SK-N-SH (cell line): ENCODE measurements at regions not wholly inside any gene's neighbourhood (a gene's known extent, or its start where the extent isn't known, plus 50 kb on each side); places are given as distances from the start of the nearest gene placed in this dataset.

Source experiments
- CTCF ChIA-PET: fragments of 300-600, 350-600 bp; formaldehyde crosslinking; extraction: SDS; loops from one replicate; lab custom pipeline; 2021; lab: Yijun Ruan, JAX
- POLR2A ChIA-PET: fragments of 350-600 bp; sonication (Branson Sonifier 250); formaldehyde crosslinking; extraction: SDS; loops from one replicate; lab custom pipeline; 2020; ENCODE audit warnings: antibody characterized with exemption, inconsistent platforms; lab: Yijun Ruan, JAX
- DNase-seq: peaks from one replicate; pipeline ENCODE4 v3.0.0; 2012
- H2AFZ ChIP-seq: fragments of 200-600 bp; sonication (generic); 2 replicates; pipeline ENCODE4 v1.8.1; 2016; ENCODE audit warnings: antibody characterized with exemption, mild to moderate bottlenecking, low read depth
- H3F3A ChIP-seq: fragments of 200-600 bp; sonication (generic); replicated peaks from 2 replicates; pipeline ENCODE3; 2016; ENCODE audit warnings: antibody characterized with exemption, mild to moderate bottlenecking; ENCODE audit not compliant: insufficient read depth
- H3K27ac ChIP-seq, 2 experiments: fragments of 200-500 bp in 1 of 2; fragments of 200-600 bp in 1 of 2; sonication (Bioruptor generic) in 1 of 2; sonication (generic), shearing (Covaris generic) in 1 of 2; 2 replicates each; pipeline versions ENCODE4 v1.5.1 to v1.6.1; 2014 to 2016; ENCODE audit warnings: low read depth in 2 of 2, inconsistent platforms in 1 of 2, low read length in 1 of 2, mild to moderate bottlenecking in 1 of 2, mixed read lengths in 1 of 2
- H3K27me3 ChIP-seq: fragments of 200-600 bp; sonication (generic), shearing (Covaris generic); 2 replicates; pipeline ENCODE4 v1.6.1; 2016; ENCODE audit warnings: mixed run types; ENCODE audit not compliant: insufficient read depth
- H3K36me3 ChIP-seq, 2 experiments: fragments of 200-500 bp in 1 of 2; fragments of 200-600 bp in 1 of 2; sonication (Bioruptor generic) in 1 of 2; sonication (generic) in 1 of 2; replicated peaks in 1 of 2; 2 replicates each; pipeline versions ENCODE3 to v1.5.1; 2014 to 2016; ENCODE audit warnings: low read length in 1 of 2, mild to moderate bottlenecking in 1 of 2; ENCODE audit not compliant: insufficient read depth in 2 of 2, control insufficient read depth in 1 of 2
- H3K4me1 ChIP-seq, 2 experiments: fragments of 200-500 bp in 1 of 2; fragments of 200-600 bp in 1 of 2; sonication (Bioruptor generic) in 1 of 2; sonication (generic), shearing (Covaris generic) in 1 of 2; 2 replicates each; pipeline versions ENCODE4 v1.5.1 to v1.6.1; 2014 to 2016; ENCODE audit warnings: low read depth in 1 of 2, low read length in 1 of 2, mixed run types in 1 of 2; ENCODE audit not compliant: insufficient read depth in 2 of 2, control insufficient read depth in 1 of 2
- H3K4me2 ChIP-seq: fragments of 200-600 bp; sonication (generic), shearing (Covaris generic); 2 replicates; pipeline ENCODE4 v1.6.1; 2017; ENCODE audit warnings: mixed run types
- H3K4me3 ChIP-seq, 2 experiments: fragments of 200-500 bp in 1 of 2; fragments of 200-600 bp in 1 of 2; sonication (Bioruptor generic) in 1 of 2; sonication (generic), shearing (Covaris generic) in 1 of 2; 2 replicates each; pipeline versions ENCODE4 v1.5.1 to v1.8.1; 2014 to 2016; ENCODE audit warnings: low read depth in 2 of 2, inconsistent platforms in 1 of 2, low read length in 1 of 2, mild to moderate bottlenecking in 1 of 2, mixed read lengths in 1 of 2, moderate library complexity in 1 of 2
- H3K79me2 ChIP-seq: fragments of 200-600 bp; sonication (generic); 2 replicates; pipeline ENCODE4 v1.8.1; 2017; ENCODE audit warnings: mild to moderate bottlenecking; ENCODE audit not compliant: insufficient read depth
- H3K9ac ChIP-seq: fragments of 200-600 bp; sonication (generic); 2 replicates; pipeline ENCODE4 v1.6.1; 2017; ENCODE audit warnings: mixed run types
- H3K9me2 ChIP-seq: fragments of 200-600 bp; sonication (generic); 2 replicates; pipeline ENCODE4 v1.6.1; 2017; ENCODE audit warnings: mixed run types
- H3K9me3 ChIP-seq: fragments of 200-600 bp; sonication (generic); 2 replicates; pipeline ENCODE4 v1.6.1; 2017; ENCODE audit warnings: mixed run types, mild to moderate bottlenecking, moderate library complexity
- H4K20me1 ChIP-seq: fragments of 200-600 bp; sonication (generic); 2 replicates; pipeline ENCODE4 v1.6.1; 2017; ENCODE audit warnings: mild to moderate bottlenecking, mixed run types; ENCODE audit not compliant: insufficient read depth
- CHD2 ChIP-seq: fragments of 150-350 bp; IDR thresholded peaks from 2 replicates; pipeline ENCODE4 v1.6.1; 2018; ENCODE audit warnings: low read length; ENCODE audit not compliant: partially characterized antibody
- ELF1 ChIP-seq: IDR thresholded peaks from 2 replicates; pipeline ENCODE4 v1.4.0; 2012
- EP300 ChIP-seq, 2 experiments: IDR thresholded peaks; 2 replicates each; pipeline versions ENCODE4 v1.4.0 to v1.6.1; 2012; ENCODE audit warnings: borderline replicate concordance in 1 of 2, low read depth in 1 of 2, low read length in 1 of 2
- EZH2phosphoT487 ChIP-seq: fragments of 200-600 bp; sonication (generic); IDR thresholded peaks from 2 replicates; pipeline ENCODE4 v1.6.1; 2017; ENCODE audit warnings: low read depth, mixed run types, mild to moderate bottlenecking, antibody characterized with exemption, moderate library complexity, borderline replicate concordance
- FOSL2 ChIP-seq: IDR thresholded peaks from 2 replicates; pipeline ENCODE4 v1.4.0; 2012; ENCODE audit warnings: low read depth, mild to moderate bottlenecking, moderate library complexity, borderline replicate concordance
- FOXJ3 ChIP-seq: sonication (generic); formaldehyde crosslinking; IDR thresholded peaks from 2 replicates; pipeline ENCODE4 v1.5.1; 2020; ENCODE audit warnings: mild to moderate bottlenecking, missing genetic modification reagents
- FOXM1 ChIP-seq: IDR thresholded peaks from 2 replicates; pipeline ENCODE4 v1.4.0; 2012; ENCODE audit warnings: low read depth, mild to moderate bottlenecking
- RFX5 ChIP-seq: IDR thresholded peaks from 2 replicates; pipeline ENCODE4 v1.6.1; 2012; ENCODE audit warnings: mild to moderate bottlenecking, improper control_type of control experiment, low read length
- RXRA ChIP-seq: IDR thresholded peaks from 2 replicates; pipeline ENCODE4 v1.4.0; 2012; ENCODE audit warnings: low read depth, mild to moderate bottlenecking, borderline replicate concordance
- SMC3 ChIP-seq: IDR thresholded peaks from 2 replicates; pipeline ENCODE4 v1.6.1; 2012; ENCODE audit warnings: low read depth, low read length, improper control_type of control experiment
- TCF12 ChIP-seq: IDR thresholded peaks from 2 replicates; pipeline ENCODE4 v1.4.0; 2012
- USF2 ChIP-seq: fragments of 150-350 bp; IDR thresholded peaks from 2 replicates; pipeline ENCODE4 v1.6.1; 2017; ENCODE audit warnings: antibody characterized with exemption, low read length, low read depth, borderline replicate concordance
- WGBS: methylation state at CpG from one replicate; pipeline ENCODE4 v1.1.6; 2017; ENCODE audit warnings: low lambda C conversion rate; 5-methylcytosine and 5-hydroxymethylcytosine counted together

- ChIA-PET CTCF (no interaction called here), POLR2A (no interaction called here)
- 79% methylated on average over 3 of the region's 3 CpGs for WGBS
- no peaks in the 10 kb centered on the region for H4K20me1 ChIP-seq
- no peaks in the 10 kb centered on the region for H3K27me3 ChIP-seq
- H3K36me3 ChIP-seq: no peaks in the 10 kb centered on the region
- H3K9me3 ChIP-seq: no peaks in the 10 kb centered on the region
- TF ChIP-seq SMC3 (no peak), ELF1 (no peak), FOXJ3 (CRISPR knock-in tag) (no peak), EZH2phosphoT487 (no peak), RXRA (no peak), RFX5 (no peak)
- TF ChIP-seq, all 33 proteins: peak for 0
- H3K9me2 ChIP-seq: no peaks in the 10 kb centered on the region
- no peak for DNase-seq
- H3K4me1 ChIP-seq: no peaks in the 10 kb centered on the region; a peak in 1 of 4 replicates
- no peak overlapping the region for H3K4me3 ChIP-seq
- H3K4me2 ChIP-seq: no peak overlapping the region
- H2AFZ ChIP-seq: no peak overlapping the region
- H3K27ac ChIP-seq: no peak overlapping the region
- no peaks in the 10 kb centered on the region for H3K79me2 ChIP-seq
- no peak overlapping the region for H3K9ac ChIP-seq
- no peaks in the 10 kb centered on the region for H3F3A ChIP-seq
These were observed 786.3 kb downstream of the SOCS6 start for GRCh38 chr18:71075147-71075546.

GRCh38 chr18:71068338-71068737 is 779.5 kb downstream of the SOCS6 start:
- no peaks in the 10 kb centered on the region for H3F3A ChIP-seq
- H3K27me3 ChIP-seq: no peaks in the 10 kb centered on the region
- H2AFZ ChIP-seq: no peak overlapping the region
- 80% methylated on average over 6 of the region's 6 CpGs for WGBS
- no peaks in the 10 kb centered on the region for H3K9me3 ChIP-seq
- no peak overlapping the region for H3K9ac ChIP-seq
- H3K4me2 ChIP-seq: no peak overlapping the region
- H4K20me1 ChIP-seq: no peaks in the 10 kb centered on the region
- ChIA-PET CTCF (no interaction called here), POLR2A (no interaction called here)
- H3K4me3 ChIP-seq: no peak overlapping the region
- no peaks in the 10 kb centered on the region for H3K4me1 ChIP-seq
- no peaks in the 10 kb centered on the region for H3K9me2 ChIP-seq
- TF ChIP-seq EZH2phosphoT487 (no peak), EP300 (IDR thresholded peaks at IDR 0.05; ENCODE audit: borderline replicate concordance in 1 of 2, low read depth in 1 of 2, low read length in 1 of 2) (no peak), FOXM1 (no peak), CHD2 (no peak), SMC3 (no peak), FOSL2 (no peak)
- no peaks in the 10 kb centered on the region for H3K79me2 ChIP-seq
- H3K27ac ChIP-seq: no peak overlapping the region
- DNase-seq: no peak
- no peaks in the 10 kb centered on the region for H3K36me3 ChIP-seq

GRCh38 chr18:71049893-71050292 is 761.0 kb downstream of the SOCS6 start:
- no peak overlapping the region for H3K4me2 ChIP-seq
- POLR2A ChIA-PET: no interaction called here
- 76% methylated on average over 1 of the region's 1 CpG for WGBS
- no peak overlapping the region for H2AFZ ChIP-seq
- TF ChIP-seq USF2 (no peak), RFX5 (no peak), TCF12 (no peak)
- H3K4me3 ChIP-seq: no peak overlapping the region
- H3K4me1 ChIP-seq: peaks cover 2 to 8% of the 10 kb centered on the region in 2 experiments; a peak in 1 of 4 replicates
- no peak for DNase-seq
- H3K79me2 ChIP-seq: no peaks in the 10 kb centered on the region
- H3F3A ChIP-seq: peaks cover 9% of the 10 kb centered on the region
- H3K9me3 ChIP-seq: no peaks in the 10 kb centered on the region
- H3K9ac ChIP-seq: no peak overlapping the region
- H4K20me1 ChIP-seq: no peaks in the 10 kb centered on the region
- no peak overlapping the region for H3K27ac ChIP-seq
- CTCF ChIA-PET: no interaction called here
- no peaks in the 10 kb centered on the region for H3K36me3 ChIP-seq
- no peaks in the 10 kb centered on the region for H3K27me3 ChIP-seq
- H3K9me2 ChIP-seq: no peaks in the 10 kb centered on the region
